NOMO-1 treated with dmso at 0.1 percent for 144 hours (cell line): ENCODE measurements at regions not wholly inside any gene's neighbourhood (a gene's known extent, or its start where the extent isn't known, plus 50 kb on each side); places are given as distances from the start of the nearest gene placed in this dataset.

ENCODE experiments used
- DNase-seq: peaks from one replicate; lab custom pipeline; 2025; ENCODE audit not compliant: unreplicated experiment; lab: John Stamatoyannopoulos, UW

- no peak for DNase-seq
Observed at GRCh38 chr1:5504364-5504740, 487.9 kb downstream of the NPHP4 start.

GRCh38 chr1:5503556-5504363 lies 488.5 kb downstream of the NPHP4 start:
- no peak for DNase-seq

GRCh38 chr1:5502311-5503194 lies 489.7 kb downstream of the NPHP4 start:
- no peak for DNase-seq

- no peak for DNase-seq
Observed at GRCh38 chr1:5501206-5501930, 490.9 kb downstream of the NPHP4 start.

GRCh38 chr1:5500541-5500940 lies 491.7 kb downstream of the NPHP4 start:
- no peak for DNase-seq

- DNase-seq, result no peak
Observed at GRCh38 chr1:5497503-5497902, 494.7 kb downstream of the NPHP4 start.

GRCh38 chr1:5495596-5496410 lies 496.4 kb downstream of the NPHP4 start:
- DNase-seq, result no peak

GRCh38 chr1:5494518-5494917 lies 497.7 kb downstream of the NPHP4 start:
- DNase-seq, result no peak

- DNase-seq, result no peak
Observed at GRCh38 chr1:5493851-5494311, 498.3 kb downstream of the NPHP4 start.

- no peak for DNase-seq
Observed at GRCh38 chr1:5493275-5493674, 498.9 kb downstream of the NPHP4 start.

- DNase-seq, result no peak
Observed at GRCh38 chr1:5492846-5493245, 499.4 kb downstream of the NPHP4 start.

GRCh38 chr1:5491207-5491904 lies 500.9 kb downstream of the NPHP4 start:
- DNase-seq, result no peak

GRCh38 chr1:5490635-5491034 lies 501.6 kb downstream of the NPHP4 start:
- no peak for DNase-seq

- no peak for DNase-seq
Observed at GRCh38 chr1:5488448-5488847, 503.8 kb downstream of the NPHP4 start.

- no peak for DNase-seq
Observed at GRCh38 chr1:5485968-5486696, 506.1 kb downstream of the NPHP4 start.

- no peak for DNase-seq
Observed at GRCh38 chr1:5485436-5485835, 506.8 kb downstream of the NPHP4 start.

- no peak for DNase-seq
Observed at GRCh38 chr1:5484451-5485165, 507.6 kb downstream of the NPHP4 start.

- no peak for DNase-seq
Observed at GRCh38 chr1:5481889-5482288, 510.3 kb downstream of the NPHP4 start.

- no peak for DNase-seq
Observed at GRCh38 chr1:5480906-5481305, 511.3 kb downstream of the NPHP4 start.
